Loucy (cell line): ENCODE measurements at regions not wholly inside any gene's neighbourhood (a gene's known extent, or its start where the extent isn't known, plus 50 kb on each side); places are given as distances from the start of the nearest gene placed in this dataset.
"Not testable (repeated sequence)": the region's sequence is repeated elsewhere in the genome, so short reads cannot be mapped to it uniquely, and the experiment has no call there.

Experiments
- EZH2phosphoT487 ChIP-seq: fragments of 200-600 bp; IDR thresholded peaks from 2 replicates; pipeline ENCODE4 v1.6.1; 2018; ENCODE audit warnings: antibody characterized with exemption, mild to moderate bottlenecking, moderate library complexity, borderline replicate concordance
- TF ChIP-seq, protein P1 (sequence below): fragments of 200-600 bp; sonication (generic); conservative IDR thresholded peaks from 2 replicates; pipeline ENCODE4 v1.5.1; 2014; ENCODE audit warnings: mild to moderate bottlenecking, antibody characterized with exemption, low read length

DNA sequence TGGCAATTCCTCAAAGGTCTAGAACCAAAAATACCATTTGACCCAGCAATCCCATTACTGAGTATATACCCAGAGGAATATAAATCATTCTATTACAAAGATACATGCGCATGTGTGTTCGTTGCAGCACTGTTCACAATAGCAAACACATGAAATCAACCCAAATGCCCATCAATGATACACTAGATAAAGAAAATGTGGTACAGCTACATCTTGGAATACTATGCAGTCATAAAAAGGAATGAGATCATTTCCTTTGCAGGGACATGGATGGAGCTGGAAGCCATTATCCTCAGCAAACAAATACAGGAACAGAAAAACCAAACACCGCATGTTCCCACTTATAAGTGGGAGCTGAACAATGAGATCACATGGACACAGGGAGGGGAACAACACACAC is 95.9 kb upstream of the LYPLAL1 start:
- TF ChIP-seq, protein P1, sequence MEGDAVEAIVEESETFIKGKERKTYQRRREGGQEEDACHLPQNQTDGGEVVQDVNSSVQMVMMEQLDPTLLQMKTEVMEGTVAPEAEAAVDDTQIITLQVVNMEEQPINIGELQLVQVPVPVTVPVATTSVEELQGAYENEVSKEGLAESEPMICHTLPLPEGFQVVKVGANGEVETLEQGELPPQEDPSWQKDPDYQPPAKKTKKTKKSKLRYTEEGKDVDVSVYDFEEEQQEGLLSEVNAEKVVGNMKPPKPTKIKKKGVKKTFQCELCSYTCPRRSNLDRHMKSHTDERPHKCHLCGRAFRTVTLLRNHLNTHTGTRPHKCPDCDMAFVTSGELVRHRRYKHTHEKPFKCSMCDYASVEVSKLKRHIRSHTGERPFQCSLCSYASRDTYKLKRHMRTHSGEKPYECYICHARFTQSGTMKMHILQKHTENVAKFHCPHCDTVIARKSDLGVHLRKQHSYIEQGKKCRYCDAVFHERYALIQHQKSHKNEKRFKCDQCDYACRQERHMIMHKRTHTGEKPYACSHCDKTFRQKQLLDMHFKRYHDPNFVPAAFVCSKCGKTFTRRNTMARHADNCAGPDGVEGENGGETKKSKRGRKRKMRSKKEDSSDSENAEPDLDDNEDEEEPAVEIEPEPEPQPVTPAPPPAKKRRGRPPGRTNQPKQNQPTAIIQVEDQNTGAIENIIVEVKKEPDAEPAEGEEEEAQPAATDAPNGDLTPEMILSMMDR, result not testable (repeated sequence)
- TF ChIP-seq EZH2phosphoT487, result not testable (repeated sequence)
